GM12864 (cell line): ENCODE measurements at regions not wholly inside any gene's neighbourhood (a gene's known extent, or its start where the extent isn't known, plus 50 kb on each side); places are given as distances from the start of the nearest gene placed in this dataset.

Source experiments
- DNase-seq: peaks from one replicate; pipeline ENCODE4 v3.0.0-alpha.2; 2011; ENCODE audit warnings: low read depth
- H3K4me3 ChIP-seq: 2 replicates; pipeline ENCODE4 v1.5.1; 2011; ENCODE audit warnings: mild to moderate bottlenecking, low read depth, low read length, control low read depth
- TF ChIP-seq, protein P1 (sequence below): IDR thresholded peaks from 2 replicates; pipeline ENCODE4 v1.5.1; 2011; ENCODE audit warnings: low read depth, mild to moderate bottlenecking, moderate library complexity, low read length, control low read depth, inconsistent platforms; ENCODE audit errors: missing control alignments

DNA sequence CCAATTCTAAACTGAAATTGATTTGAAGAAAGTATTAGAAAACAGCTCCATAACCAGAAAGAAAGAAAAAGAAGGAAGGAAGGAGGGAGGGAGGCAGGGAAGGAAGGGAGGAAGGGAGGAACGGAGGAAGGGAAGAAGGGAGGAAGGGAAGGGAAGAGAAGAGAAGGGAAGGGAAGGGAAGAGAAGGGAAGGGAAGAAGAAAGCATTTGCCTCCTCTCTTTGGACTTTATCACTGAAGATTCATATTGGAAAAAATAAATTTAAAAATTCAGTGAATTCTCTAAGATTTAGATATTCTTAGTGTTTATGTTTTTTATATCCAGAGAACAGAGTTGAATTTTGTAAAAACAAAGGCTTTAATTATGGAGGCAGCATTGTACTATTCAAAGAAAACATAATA, 68.5 kb upstream of the NXT1 start:
- no peak overlapping the region for H3K4me3 ChIP-seq
- TF ChIP-seq, protein P1, sequence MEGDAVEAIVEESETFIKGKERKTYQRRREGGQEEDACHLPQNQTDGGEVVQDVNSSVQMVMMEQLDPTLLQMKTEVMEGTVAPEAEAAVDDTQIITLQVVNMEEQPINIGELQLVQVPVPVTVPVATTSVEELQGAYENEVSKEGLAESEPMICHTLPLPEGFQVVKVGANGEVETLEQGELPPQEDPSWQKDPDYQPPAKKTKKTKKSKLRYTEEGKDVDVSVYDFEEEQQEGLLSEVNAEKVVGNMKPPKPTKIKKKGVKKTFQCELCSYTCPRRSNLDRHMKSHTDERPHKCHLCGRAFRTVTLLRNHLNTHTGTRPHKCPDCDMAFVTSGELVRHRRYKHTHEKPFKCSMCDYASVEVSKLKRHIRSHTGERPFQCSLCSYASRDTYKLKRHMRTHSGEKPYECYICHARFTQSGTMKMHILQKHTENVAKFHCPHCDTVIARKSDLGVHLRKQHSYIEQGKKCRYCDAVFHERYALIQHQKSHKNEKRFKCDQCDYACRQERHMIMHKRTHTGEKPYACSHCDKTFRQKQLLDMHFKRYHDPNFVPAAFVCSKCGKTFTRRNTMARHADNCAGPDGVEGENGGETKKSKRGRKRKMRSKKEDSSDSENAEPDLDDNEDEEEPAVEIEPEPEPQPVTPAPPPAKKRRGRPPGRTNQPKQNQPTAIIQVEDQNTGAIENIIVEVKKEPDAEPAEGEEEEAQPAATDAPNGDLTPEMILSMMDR, result no peak
- DNase-seq, result no peak

DNA sequence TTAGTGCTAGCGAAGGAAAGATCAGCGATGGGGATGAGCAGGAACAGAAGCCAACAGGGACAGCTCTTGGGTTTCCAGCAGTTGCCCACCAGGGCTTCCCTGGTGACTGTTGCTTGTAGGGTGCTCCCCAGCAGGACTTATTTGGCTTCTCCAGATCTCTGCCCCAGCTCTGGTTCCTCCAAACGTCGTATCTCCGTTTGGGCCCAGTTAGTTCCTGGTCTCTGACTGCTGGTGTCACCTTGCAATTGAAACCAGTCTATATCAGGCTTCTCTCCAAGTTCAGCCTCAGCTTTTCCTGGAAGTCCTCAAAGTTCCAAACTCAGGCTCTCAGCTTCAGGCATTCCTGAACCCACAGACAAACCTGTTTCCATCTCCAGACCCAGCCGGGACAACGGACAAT, 70.8 kb upstream of the NXT1 start:
- H3K4me3 ChIP-seq, result no peak overlapping the region
- no peak for DNase-seq
- TF ChIP-seq, protein P1, result no peak

DNA sequence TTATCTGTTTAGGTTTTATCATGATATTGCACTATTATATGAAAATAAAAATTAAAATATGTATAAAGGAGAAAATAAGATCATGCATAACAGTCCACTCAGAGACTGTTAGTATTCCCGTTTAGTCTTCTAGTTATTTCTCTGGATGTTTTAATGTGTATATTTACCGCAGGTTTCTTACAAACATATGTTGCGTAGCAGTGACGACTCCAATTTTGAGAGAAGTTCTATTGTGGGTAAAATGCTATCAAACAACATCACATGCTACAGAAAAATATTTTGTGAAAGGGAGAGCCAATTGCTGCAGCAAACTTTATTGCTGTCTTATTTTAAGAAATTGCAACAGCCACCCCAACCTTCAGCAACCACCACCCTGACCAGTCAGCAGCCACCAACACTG, 72.4 kb upstream of the NXT1 start:
- DNase-seq, result no peak
- TF ChIP-seq, protein P1, result no peak

DNA sequence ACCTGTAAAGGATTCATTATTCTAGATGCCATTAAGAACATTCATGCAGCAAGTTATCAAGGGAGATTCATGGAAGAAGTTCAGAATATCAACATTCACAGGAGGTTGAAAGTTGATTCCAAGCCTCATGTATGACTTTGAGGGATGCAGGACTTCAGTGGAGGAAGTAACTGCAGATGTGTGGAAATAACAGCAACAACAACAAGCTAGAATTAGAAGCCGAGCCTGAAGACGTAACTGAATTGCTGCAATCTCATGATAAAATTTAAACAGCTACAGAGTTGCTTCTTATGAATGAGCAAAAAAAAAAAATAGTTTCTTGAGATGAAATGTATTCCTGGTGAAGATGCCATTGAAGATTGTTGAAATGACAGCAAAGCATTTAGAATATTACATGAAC, 73.3 kb upstream of the NXT1 start:
- TF ChIP-seq, protein P1, result no peak
- DNase-seq, result no peak
- no peak overlapping the region for H3K4me3 ChIP-seq

More for the DNA sequence above, 72.4 kb upstream of the NXT1 start:
- H3K4me3 ChIP-seq, result no peak overlapping the region

DNA sequence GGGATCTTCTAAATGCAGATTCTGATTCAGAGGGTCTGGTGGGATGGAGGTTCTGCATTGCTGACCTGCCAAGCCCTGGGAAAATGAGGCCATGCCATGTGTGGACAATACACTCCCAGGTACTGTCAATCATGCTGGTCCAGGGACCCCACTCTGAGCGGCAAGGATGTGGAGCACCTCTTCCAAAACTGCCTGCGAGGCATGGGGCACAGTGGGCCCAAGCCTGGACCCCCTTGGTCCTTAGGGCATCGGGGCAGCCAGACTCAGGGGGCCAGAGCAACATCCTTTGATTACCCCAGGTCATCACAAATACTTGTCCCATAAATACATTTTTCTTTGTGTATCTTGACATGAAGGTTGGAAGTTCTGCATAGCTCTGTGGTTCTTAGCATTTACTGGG, 76.8 kb upstream of the NXT1 start:
- no peak overlapping the region for H3K4me3 ChIP-seq
- TF ChIP-seq, protein P1, result no peak

DNA sequence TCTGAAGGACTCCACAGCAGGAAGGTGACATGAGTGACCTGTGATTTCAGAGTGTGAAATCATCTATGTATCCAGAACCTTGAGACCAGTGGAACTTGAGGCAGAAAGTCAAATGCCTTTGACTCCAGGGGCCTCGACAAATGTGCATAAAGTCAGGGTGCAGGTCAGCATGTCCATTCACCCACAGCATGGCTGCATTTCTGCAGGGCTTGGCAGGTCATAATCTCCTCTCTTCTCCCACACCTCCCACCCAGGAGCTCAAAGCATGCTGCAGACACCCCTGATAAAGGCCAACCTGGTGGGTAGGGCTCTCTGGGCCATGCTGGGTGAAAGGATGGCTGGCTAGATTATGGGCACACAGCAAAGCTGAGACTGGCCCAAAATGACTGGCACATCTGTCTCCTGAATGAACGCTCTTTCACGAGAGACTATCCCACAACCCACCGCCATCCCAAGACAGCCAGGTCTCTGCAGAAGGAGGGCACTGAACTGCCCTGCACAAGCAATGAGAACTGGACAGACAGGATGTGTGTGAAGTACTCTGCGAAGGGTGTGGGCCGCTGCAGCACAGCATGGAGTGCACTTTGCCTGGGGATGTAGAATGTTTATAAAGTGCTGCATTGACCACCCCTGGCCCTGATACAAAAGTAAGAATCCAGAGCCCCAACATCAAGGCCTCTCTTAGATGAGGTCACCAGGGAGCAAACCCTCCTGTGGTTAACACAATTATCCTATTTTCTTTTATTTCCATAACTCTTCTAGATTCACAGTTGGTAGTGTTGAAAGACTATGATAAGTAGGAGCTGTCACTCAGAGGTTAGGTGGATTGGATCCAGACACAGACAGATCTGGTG, 78.2 kb upstream of the NXT1 start:
- no peak for DNase-seq
- H3K4me3 ChIP-seq, result no peak overlapping the region
- TF ChIP-seq, protein P1, result no peak

More for the DNA sequence above, 76.8 kb upstream of the NXT1 start:
- DNase-seq, result no peak
